ACC112 (cell line): ENCODE measurements at regions not wholly inside any gene's neighbourhood (a gene's known extent, or its start where the extent isn't known, plus 50 kb on each side); places are given as distances from the start of the nearest gene placed in this dataset.
"Not testable (repeated sequence)": the region's sequence is repeated elsewhere in the genome, so short reads cannot be mapped to it uniquely, and the experiment has no call there.

Experiments
- H2AFZ ChIP-seq: fragments of 200-600 bp; sonication (generic); one replicate; pipeline ENCODE4 v1.6.0; 2017; ENCODE audit warnings: antibody characterized with exemption, low read length; ENCODE audit not compliant: unreplicated experiment
- H3K27ac ChIP-seq: fragments of 200-600 bp; sonication (generic); 2 replicates; pipeline ENCODE4 v1.5.1; 2014; ENCODE audit warnings: low read depth, mild to moderate bottlenecking, antibody characterized with exemption, low read length, moderate library complexity
- H3K27me3 ChIP-seq: fragments of 200-600 bp; sonication (generic); 2 replicates; pipeline ENCODE4 v1.6.1; 2014; ENCODE audit warnings: mild to moderate bottlenecking, antibody characterized with exemption, low read length, moderate library complexity, mixed read lengths; ENCODE audit not compliant: insufficient read depth
- H3K36me3 ChIP-seq: fragments of 200-600 bp; sonication (generic); 2 replicates; pipeline ENCODE4 v1.6.1; 2016; ENCODE audit warnings: mild to moderate bottlenecking, antibody characterized with exemption, low read length, moderate library complexity, mixed read lengths; ENCODE audit not compliant: insufficient read depth
- H3K4me1 ChIP-seq: fragments of 200-600 bp; sonication (generic); one replicate; pipeline ENCODE4 v1.6.1; 2016; ENCODE audit warnings: low read length, mixed read lengths; ENCODE audit not compliant: insufficient read depth, unreplicated experiment, control insufficient read depth
- H3K4me3 ChIP-seq: fragments of 200-600 bp; sonication (generic); 2 replicates; pipeline ENCODE4 v1.5.1; 2014; ENCODE audit warnings: mild to moderate bottlenecking, low read depth, low read length
- H3K79me2 ChIP-seq: fragments of 200-600 bp; sonication (generic); one replicate; pipeline ENCODE4 v1.6.0; 2016; ENCODE audit warnings: low read length; ENCODE audit not compliant: control insufficient read depth, unreplicated experiment, insufficient read depth

DNA sequence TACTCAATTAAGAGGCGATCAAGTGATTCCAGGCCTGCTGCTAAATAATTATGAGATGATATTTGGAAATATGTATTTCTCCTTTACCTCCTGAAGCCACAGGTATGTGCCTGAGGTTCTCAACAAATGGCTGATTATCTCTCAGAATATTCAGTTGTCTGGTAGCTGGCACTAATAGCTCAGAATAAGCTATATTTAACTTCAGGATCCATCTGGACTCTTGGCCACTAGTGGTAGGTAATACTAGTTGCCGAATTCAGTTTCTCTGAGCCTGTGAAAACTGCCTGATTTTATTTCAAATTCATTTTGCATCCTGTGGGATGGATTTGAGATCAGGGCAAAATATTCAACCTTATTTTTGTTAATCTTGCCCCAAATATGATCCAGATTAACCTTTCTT, 499.0 kb downstream of the DIPK2A start:
- no peaks in the 10 kb centered on the region for H3K36me3 ChIP-seq
- no peak overlapping the region for H3K4me3 ChIP-seq
- H2AFZ ChIP-seq, result no peak overlapping the region
- no peak overlapping the region for H3K27ac ChIP-seq
- no peaks in the 10 kb centered on the region for H3K4me1 ChIP-seq
- no peaks in the 10 kb centered on the region for H3K27me3 ChIP-seq
- no peaks in the 10 kb centered on the region for H3K79me2 ChIP-seq

DNA sequence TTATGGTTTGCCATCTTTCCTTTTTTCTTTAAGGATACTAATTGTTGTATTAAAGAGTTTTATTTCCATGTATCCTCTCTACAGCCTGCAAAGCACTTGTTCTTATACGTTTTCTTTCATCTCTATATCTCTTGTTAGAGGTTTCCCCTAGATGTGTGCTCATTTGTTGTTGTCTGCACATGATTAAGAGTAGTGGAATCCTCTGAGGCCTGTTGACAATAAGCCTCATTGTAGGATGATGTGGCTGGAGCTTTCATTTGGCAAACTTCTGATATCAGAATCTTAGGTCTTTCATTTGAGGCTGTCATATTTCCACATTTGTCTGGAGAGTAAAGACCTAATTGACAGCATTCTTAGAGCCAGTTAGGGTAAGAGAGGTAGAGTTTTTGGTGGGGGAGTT, 506.0 kb downstream of the DIPK2A start:
- Histone ChIP-seq H3K27ac (no peak overlapping the region), H3K36me3 (no peaks in the 10 kb centered on the region), H2AFZ (no peak overlapping the region), H3K4me3 (no peak overlapping the region), H3K79me2 (no peaks in the 10 kb centered on the region), H3K4me1 (no peaks in the 10 kb centered on the region), H3K27me3 (no peaks in the 10 kb centered on the region)

DNA sequence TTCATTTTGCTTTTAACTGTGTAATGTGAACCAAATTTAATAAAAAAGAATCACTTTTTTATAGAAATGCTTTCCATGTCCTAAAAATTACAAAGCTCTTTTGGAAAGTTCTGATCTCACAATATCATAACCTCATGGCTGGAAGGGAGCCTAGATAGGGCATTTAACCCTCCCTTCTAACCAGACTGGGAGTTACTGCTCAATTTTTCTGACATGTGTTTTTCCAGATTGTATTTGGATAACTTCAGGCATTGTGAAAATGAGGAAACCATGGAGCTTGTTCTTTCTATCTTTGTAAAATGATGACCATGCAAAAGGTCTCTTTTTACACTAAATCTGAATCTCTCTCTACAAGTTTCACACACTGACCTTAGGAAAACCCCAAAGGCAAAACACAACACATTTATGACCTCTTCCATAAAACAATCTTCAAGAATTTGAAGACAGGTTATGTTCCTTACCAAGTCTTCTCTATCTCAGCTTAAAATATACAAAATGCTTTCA, 508.8 kb downstream of the DIPK2A start:
- Histone ChIP-seq H3K4me3 (no peak overlapping the region), H3K36me3 (no peaks in the 10 kb centered on the region), H3K79me2 (no peaks in the 10 kb centered on the region), H2AFZ (no peak overlapping the region), H3K27ac (no peak overlapping the region), H3K27me3 (no peaks in the 10 kb centered on the region), H3K4me1 (no peaks in the 10 kb centered on the region)

DNA sequence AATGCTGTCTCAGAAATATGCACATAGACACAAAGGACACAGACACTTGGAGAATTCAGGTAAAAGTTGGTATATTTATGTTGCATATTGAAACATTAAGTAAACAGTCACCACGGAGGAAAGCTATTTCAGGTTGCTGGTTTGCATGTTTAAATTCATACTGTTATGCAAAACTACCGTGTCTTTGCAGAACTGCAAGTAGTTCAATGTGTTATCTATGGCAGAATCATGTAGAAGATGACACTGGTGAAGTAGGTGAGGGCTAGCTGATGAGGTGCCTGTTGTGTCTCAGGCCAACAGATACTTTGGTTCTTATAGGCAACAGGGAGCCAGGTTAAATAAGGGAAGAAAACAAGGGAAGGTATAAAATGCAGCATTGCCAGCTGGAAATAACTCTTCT, 511.3 kb downstream of the DIPK2A start:
- Histone ChIP-seq H3K79me2 (no peaks in the 10 kb centered on the region), H3K4me3 (no peak overlapping the region), H2AFZ (no peak overlapping the region), H3K27me3 (no peaks in the 10 kb centered on the region), H3K4me1 (no peaks in the 10 kb centered on the region), H3K36me3 (no peaks in the 10 kb centered on the region), H3K27ac (no peak overlapping the region)

DNA sequence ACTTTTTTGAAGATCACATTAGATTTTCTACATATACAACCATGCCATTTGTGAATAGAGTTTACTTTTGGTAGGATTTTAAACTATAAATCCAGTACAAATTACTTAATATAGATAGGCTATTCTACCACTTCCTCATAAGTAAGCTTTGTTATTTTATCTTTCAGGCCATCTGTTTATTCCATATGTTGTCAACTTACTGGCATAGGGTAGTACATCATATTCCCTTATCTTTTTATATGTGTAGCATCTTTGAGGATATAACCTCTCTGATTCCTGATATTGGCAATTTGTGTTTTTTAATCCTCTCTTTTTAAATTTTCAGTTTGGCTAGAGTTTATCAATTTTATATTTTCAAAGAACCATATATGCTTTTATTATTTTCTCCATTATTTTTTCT, 515.4 kb downstream of the DIPK2A start:
- Histone ChIP-seq H3K27me3 (no peaks in the 10 kb centered on the region), H3K27ac (no peak overlapping the region), H3K4me1 (peaks cover 8% of the 10 kb centered on the region), H3K79me2 (no peaks in the 10 kb centered on the region), H2AFZ (no peak overlapping the region), H3K36me3 (no peaks in the 10 kb centered on the region), H3K4me3 (no peak overlapping the region)

DNA sequence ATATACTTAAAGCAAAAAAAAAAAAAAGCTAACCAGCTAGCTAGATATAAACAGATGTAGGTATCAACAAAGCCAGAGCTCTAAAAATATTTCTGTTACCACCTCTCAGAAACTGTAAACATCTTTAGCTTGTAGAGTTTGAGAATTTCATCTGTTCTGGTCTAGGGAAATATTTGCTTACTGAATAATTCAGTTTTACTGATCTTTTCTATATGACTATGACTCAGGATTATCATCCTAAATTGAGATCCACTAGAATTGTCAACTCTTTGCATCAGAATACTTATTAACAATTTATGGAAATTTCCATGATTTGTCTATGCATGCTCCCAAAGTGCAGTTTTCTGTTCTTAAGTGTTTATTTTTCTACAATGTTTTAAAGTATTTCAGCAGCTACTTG, 517.3 kb downstream of the DIPK2A start:
- Histone ChIP-seq H3K27me3 (no peaks in the 10 kb centered on the region), H3K4me3 (no peak overlapping the region), H2AFZ (no peak overlapping the region), H3K79me2 (no peaks in the 10 kb centered on the region), H3K4me1 (peaks cover 8% of the 10 kb centered on the region), H3K36me3 (no peaks in the 10 kb centered on the region), H3K27ac (no peak overlapping the region)

DNA sequence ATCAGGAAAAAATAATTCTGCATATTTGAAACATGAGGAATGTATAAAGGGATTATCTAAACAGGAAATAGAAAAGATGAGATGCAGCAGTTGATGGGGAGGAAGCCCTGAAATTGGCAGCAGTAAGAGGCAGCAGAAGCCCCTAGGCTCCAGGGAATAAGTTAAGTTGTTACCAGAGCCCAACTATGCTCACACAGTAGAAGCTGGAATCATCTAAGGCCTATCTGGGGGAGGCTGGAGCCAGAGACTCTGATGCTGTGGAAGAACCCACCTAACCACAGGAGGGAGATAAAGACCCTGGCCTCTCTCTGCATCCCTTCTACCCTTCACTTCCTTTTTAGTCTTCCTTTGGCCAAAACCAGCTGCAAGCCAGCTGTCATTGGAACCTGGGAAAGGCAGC, 519.7 kb downstream of the DIPK2A start:
- no peaks in the 10 kb centered on the region for H3K36me3 ChIP-seq

DNA sequence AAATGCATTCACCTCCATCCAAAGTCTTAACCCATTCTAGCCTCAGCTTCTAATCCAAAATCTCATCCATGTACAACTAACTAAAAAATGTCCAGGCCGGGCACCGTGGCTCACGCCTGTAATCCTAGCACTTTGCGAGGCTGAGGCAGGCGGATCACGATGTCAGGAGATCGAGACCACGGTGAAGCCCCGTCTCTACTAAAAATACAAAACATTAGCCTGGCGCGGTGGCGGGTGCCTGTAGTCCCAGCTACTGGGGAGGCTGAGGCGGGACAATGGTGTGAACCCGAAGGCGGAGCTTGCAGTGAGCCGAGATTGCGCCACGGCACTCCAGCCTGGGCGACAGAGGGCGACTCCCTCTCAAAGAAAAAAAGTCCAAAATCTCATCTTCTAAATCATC, 523.0 kb downstream of the DIPK2A start:
- not testable (repeated sequence) for H3K27ac ChIP-seq, H3K27me3 ChIP-seq, H3K4me3 ChIP-seq

More for the DNA sequence above, 519.7 kb downstream of the DIPK2A start:
- H3K27ac ChIP-seq, result no peak overlapping the region
- H3K4me3 ChIP-seq, result no peak overlapping the region
- H3K4me1 ChIP-seq, result peaks cover 8% of the 10 kb centered on the region
- no peaks in the 10 kb centered on the region for H3K27me3 ChIP-seq
- H3K79me2 ChIP-seq, result no peaks in the 10 kb centered on the region
- H2AFZ ChIP-seq, result no peak overlapping the region

DNA sequence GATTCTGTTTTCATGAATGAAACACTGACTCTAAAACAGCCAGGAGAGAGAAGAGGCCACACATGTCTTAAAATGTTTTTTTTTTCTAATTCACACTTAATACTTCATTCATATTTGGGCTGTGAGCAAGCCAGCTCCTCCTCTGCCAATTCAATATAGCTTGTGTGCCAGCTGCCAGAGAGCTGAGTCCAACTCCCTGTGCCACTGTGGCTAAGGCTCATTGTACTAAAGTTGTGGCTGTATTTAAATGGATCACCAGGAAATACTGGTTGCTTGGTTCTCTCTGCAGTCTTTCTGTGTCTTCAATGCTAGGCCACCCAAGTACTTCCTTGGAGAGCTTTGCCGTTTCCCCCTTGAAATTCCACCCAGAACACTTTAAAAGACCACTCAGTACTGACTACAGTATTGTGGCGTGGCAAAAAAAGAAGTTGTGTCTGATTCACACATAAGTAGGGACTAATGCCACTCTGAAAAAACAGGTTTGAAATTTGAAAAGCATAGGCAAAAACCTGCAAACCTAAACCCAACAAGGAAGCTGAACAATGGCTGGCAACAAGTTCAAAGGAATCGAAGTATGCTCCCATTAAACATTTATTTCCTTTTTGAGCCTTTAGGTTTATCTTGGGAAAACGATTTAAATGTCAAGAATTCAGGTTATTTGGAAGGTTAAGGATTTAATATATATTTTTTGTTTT, 524.7 kb downstream of the DIPK2A start:
- peaks cover 8% of the 10 kb centered on the region for H3K4me1 ChIP-seq
- H3K4me3 ChIP-seq, result no peak overlapping the region
- no peak overlapping the region for H2AFZ ChIP-seq
- H3K27ac ChIP-seq, result no peak overlapping the region
- H3K36me3 ChIP-seq, result no peaks in the 10 kb centered on the region
- H3K27me3 ChIP-seq, result no peaks in the 10 kb centered on the region
- no peaks in the 10 kb centered on the region for H3K79me2 ChIP-seq

More for the DNA sequence above, 523.0 kb downstream of the DIPK2A start:
- H3K4me1 ChIP-seq, result peaks cover 11% of the 10 kb centered on the region
- H3K36me3 ChIP-seq, H3K79me2 ChIP-seq, H2AFZ ChIP-seq: not testable (repeated sequence)

DNA sequence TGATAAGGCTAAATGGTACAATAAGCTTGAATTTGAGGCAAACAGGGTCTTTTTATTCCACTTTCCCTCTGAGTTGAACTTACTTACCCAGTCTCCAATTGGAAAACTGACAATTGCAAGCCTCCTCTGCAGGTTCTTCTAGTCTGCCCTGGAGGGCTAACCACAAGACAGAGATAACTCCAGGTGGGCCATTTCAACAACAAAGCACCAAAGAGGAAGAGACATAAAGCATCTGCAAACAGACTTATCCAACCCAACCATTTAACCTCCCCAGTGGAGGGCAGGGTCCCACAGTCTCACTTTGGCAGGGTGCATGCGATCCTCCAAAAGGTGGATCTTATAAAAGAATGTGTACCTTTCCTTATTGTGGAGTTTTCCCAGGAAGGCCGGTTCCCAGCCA, 525.8 kb downstream of the DIPK2A start:
- Histone ChIP-seq H3K27ac (no peak overlapping the region), H3K4me3 (no peak overlapping the region), H3K27me3 (no peaks in the 10 kb centered on the region), H2AFZ (no peak overlapping the region), H3K79me2 (no peaks in the 10 kb centered on the region), H3K36me3 (no peaks in the 10 kb centered on the region), H3K4me1 (peaks cover 5% of the 10 kb centered on the region)
